ENCODE measurements at regions not wholly inside any gene's neighbourhood (a gene's known extent, or its start where the extent isn't known, plus 50 kb on each side); places are given as distances from the start of the nearest gene placed in this dataset.

DNA sequence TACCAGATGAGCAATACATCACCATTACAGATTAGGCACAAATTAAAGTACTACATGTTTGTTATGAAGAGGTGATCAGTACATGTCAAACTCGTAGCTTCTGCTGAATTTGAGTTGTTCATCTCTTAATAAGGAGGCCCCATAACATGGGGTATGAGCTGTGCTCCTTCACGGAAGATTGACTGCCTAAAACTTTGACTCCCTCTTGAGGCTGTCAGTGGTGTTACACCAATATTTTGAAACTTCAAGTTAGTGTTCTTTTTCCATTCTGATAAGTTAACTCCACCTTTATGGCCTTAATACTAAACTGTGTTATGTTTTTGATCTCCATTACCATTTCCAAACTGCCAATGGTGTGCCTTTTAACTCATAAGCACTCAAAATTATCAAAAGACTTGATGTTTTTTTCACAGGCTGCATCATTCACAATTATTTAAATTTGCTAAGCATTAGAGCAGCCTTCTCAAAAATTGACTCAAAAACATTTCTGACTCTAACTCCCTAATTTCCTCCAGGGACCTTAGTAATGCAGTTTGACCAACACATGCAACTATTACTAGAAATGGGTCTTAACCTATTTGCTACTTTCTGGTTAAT lies 1591.5 kb downstream of the PCDH9 start:
- H3K4me3 ChIP-seq (ENCODE audit: low read depth, low read length): no peak overlapping the region
- TF ChIP-seq, protein P1, sequence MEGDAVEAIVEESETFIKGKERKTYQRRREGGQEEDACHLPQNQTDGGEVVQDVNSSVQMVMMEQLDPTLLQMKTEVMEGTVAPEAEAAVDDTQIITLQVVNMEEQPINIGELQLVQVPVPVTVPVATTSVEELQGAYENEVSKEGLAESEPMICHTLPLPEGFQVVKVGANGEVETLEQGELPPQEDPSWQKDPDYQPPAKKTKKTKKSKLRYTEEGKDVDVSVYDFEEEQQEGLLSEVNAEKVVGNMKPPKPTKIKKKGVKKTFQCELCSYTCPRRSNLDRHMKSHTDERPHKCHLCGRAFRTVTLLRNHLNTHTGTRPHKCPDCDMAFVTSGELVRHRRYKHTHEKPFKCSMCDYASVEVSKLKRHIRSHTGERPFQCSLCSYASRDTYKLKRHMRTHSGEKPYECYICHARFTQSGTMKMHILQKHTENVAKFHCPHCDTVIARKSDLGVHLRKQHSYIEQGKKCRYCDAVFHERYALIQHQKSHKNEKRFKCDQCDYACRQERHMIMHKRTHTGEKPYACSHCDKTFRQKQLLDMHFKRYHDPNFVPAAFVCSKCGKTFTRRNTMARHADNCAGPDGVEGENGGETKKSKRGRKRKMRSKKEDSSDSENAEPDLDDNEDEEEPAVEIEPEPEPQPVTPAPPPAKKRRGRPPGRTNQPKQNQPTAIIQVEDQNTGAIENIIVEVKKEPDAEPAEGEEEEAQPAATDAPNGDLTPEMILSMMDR (IDR thresholded peaks at IDR 0.05; ENCODE audit: insufficient read depth, low read length, missing control alignments): peak; percentile 69
- ChIA-PET POLR2A (no interaction called here), CTCF (interaction anchor here (0.6 to 1.9 kb wide), 15 partner anchors 10 to 1633 kb away, joined by 3 to 23 read pairs (median 3); no protein-coding TSS in a partner anchor)
- DNase-seq (ENCODE audit: low read depth, low spot score): peak; percentile 5

DNA sequence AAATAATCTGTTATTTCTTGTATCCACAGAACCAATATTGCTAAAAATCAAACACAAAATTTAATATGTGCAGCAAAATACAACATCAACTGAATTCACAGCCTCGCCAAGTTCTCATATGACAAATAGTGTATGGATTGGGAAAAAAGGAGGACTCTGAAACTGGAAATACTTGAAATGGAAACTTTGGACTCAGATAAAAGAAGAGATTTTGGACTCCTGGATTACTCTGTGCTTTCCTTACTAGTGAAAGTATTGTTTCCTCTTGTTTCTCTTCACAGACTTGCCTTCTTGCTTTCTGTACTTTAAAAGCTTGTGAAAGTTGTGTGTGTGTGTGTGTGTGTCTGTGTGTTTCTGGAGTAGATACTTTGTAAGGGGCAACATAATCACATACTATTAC lies 1596.3 kb downstream of the PCDH9 start:
- POLR2A ChIA-PET: no interaction called here
- no peak overlapping the region for H3K4me3 ChIP-seq (ENCODE audit: low read depth, low read length)
- CTCF ChIA-PET: interaction anchor here (0.7 to 1.5 kb wide), 2 partner anchors 1162 to 1522 kb away, joined by 3 read pairs; no protein-coding TSS in a partner anchor
- TF ChIP-seq, protein P1 (IDR thresholded peaks at IDR 0.05; ENCODE audit: insufficient read depth, low read length, missing control alignments): no peak
- DNase-seq (ENCODE audit: low read depth, low spot score): no peak

DNA sequence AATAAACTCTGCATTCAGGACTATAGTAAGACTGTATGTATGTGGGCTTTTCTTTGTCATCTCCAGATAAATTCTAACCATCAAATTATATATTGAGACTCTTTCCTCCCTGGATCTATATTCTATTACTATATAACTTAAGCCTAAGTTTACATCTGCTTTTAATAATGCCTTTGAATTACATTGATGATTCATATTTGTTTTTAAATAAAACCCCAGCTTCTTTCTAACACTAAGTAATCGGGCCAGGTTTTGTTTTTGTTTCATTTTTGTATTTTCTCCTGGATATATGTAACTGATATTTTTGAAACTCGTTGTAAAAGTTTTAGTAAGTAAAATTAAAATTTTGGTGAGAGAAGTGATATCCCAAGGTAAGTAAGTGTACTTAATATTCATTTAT lies 1599.1 kb downstream of the PCDH9 start:
- H3K4me3 ChIP-seq (ENCODE audit: low read depth, low read length): no peak overlapping the region
- no peak for DNase-seq (ENCODE audit: low read depth, low spot score)
- TF ChIP-seq, protein P1 (IDR thresholded peaks at IDR 0.05; ENCODE audit: insufficient read depth, low read length, missing control alignments): no peak
- CTCF ChIA-PET: no interaction called here
- POLR2A ChIA-PET: interaction anchor here (0.6 kb wide), 1 partner anchor 134 kb away, joined by 6 read pairs; no protein-coding TSS in a partner anchor

DNA sequence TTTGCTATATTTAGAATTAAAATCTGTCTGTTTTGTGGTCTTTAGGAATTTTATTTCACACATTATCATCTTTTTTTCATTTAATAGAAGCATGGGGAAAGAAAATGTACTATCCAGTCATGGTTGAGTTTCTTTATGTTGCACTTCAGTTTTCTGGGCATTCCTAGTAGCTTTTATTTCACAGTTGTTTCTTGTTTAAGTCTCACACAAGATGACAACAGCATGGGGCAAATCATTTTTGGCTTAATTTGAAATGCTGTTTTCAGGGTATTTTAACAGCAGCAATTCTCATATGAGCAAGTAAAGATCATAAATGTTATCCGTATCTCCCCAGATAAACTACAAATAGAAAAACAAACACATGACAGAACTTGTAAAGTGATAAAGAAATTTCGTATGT lies 1600.2 kb downstream of the PCDH9 start:
- TF ChIP-seq, protein P1 (IDR thresholded peaks at IDR 0.05; ENCODE audit: insufficient read depth, low read length, missing control alignments): no peak
- ChIA-PET POLR2A (no interaction called here), CTCF (interaction anchor here (3.3 kb wide), 1 partner anchor 8 kb away, joined by 9 read pairs; no protein-coding TSS in a partner anchor)
- no peak for DNase-seq (ENCODE audit: low read depth, low spot score)
- no peak overlapping the region for H3K4me3 ChIP-seq (ENCODE audit: low read depth, low read length)

DNA sequence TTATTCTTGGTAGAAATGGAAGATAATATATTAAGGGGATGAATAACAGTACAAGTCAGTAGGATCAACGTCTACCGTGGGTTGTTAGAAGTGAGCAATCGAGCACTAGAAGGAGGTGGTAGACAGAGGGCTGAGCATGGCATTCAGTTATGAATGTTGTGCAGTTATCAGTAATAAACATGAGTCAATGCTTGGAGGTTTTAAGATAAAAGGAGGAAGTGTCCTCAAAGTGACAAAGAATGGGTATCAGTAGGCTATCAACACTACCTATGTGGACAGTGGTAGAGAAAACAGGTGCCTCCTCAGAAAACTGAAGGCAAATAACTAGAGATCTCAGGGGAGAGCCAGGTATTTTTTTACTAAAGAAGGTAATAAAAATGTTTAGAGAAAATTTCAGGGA lies 1607.0 kb downstream of the PCDH9 start:
- H3K4me3 ChIP-seq (ENCODE audit: low read depth, low read length): no peak overlapping the region
- DNase-seq (ENCODE audit: low read depth, low spot score): no peak
- POLR2A ChIA-PET: no interaction called here
- TF ChIP-seq, protein P1 (IDR thresholded peaks at IDR 0.05; ENCODE audit: insufficient read depth, low read length, missing control alignments): no peak
- CTCF ChIA-PET: no interaction called here

DNA sequence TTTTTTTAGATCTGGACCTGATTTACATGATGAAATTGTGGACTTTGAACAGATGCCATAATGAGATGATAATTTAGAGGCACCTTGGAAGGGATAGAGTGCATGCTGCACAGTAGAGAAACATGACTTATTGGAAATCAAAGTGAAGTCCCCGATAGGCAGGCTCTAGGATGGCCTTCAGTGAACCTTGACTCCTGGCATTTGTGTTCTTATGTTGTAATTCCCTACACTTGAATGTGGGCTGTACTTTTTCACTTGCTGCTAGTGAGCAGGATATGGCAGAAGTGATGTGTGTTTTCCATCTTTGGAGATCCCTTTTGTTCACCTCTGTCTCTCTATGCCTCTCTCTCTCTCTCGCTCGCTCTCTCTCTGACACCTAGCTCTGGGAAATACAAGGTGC lies 1614.6 kb downstream of the PCDH9 start:
- H3K4me3 ChIP-seq (ENCODE audit: low read depth, low read length): no peak overlapping the region
- DNase-seq (ENCODE audit: low read depth, low spot score): no peak
- TF ChIP-seq, protein P1 (IDR thresholded peaks at IDR 0.05; ENCODE audit: insufficient read depth, low read length, missing control alignments): no peak
- POLR2A ChIA-PET: no interaction called here
- CTCF ChIA-PET: no interaction called here
